ENCODE measurements at regions not wholly inside any gene's neighbourhood (a gene's known extent, or its start where the extent isn't known, plus 50 kb on each side); places are given as distances from the start of the nearest gene placed in this dataset.

GRCh38 chr9:16951502-16951901 lies 81.0 kb upstream of the BNC2 start:
- TF ChIP-seq RARB (CRISPR knock-in tag; IDR thresholded peaks at IDR 0.05): no peak
- TF ChIP-seq ARNTL (CRISPR knock-in tag; IDR thresholded peaks at IDR 0.05; ENCODE audit: borderline replicate concordance, low read depth): no peak
- TF ChIP-seq ZNF8 (CRISPR knock-in tag; IDR thresholded peaks at IDR 0.05): no peak
- no peak for TF ChIP-seq PATZ1 (CRISPR knock-in tag; IDR thresholded peaks at IDR 0.05; ENCODE audit: borderline replicate concordance)
- no peak for TF ChIP-seq POU6F1 (CRISPR knock-in tag; IDR thresholded peaks at IDR 0.05; ENCODE audit: borderline replicate concordance, low read depth)
- TF ChIP-seq ZNF565 (CRISPR knock-in tag; conservative IDR thresholded peaks at IDR 0.05; ENCODE audit: low read depth): no peak
- no peak for TF ChIP-seq BACH2 (CRISPR knock-in tag; IDR thresholded peaks at IDR 0.05; ENCODE audit: borderline replicate concordance)
